Body of pancreas (tissue), 4 donors: ENCODE measurements at regions not wholly inside any gene's neighbourhood (a gene's known extent, or its start where the extent isn't known, plus 50 kb on each side); places are given as distances from the start of the nearest gene placed in this dataset.

Experiments
- CTCF ChIP-seq, 7 experiments: fragments of 450-650 bp in 4 of 7; fragments of 200-600 bp in 3 of 7; sonication (generic) in 3 of 7; IDR thresholded peaks; one replicate each; pipeline ENCODE4 v1.5.1; 2016 to 2019; ENCODE audit warnings: antibody characterized with exemption in 7 of 7
- POLR2A ChIP-seq, 3 donors: fragments of 450-650 bp; IDR thresholded peaks; one replicate each; pipeline ENCODE4 v1.6.1; 2016; ENCODE audit warnings: antibody characterized with exemption in 3 of 3, mild to moderate bottlenecking in 2 of 3

GRCh38 chr5:7016999-7017747 is 303.9 kb downstream of the TENT4A start:
- no peak for TF ChIP-seq CTCF (IDR thresholded peaks at IDR 0.05)
- TF ChIP-seq POLR2A (IDR thresholded peaks at IDR 0.05): no peak
